ENCODE measurements at regions not wholly inside any gene's neighbourhood (a gene's known extent, or its start where the extent isn't known, plus 50 kb on each side); places are given as distances from the start of the nearest gene placed in this dataset.

GRCh38 chr13:90272356-90272755 is 1075.1 kb upstream of the MIR17HG start:
- TF ChIP-seq SUZ12 (IDR thresholded peaks at IDR 0.05; ENCODE audit: extremely low read depth, insufficient read depth, insufficient read length) (no peak), YY1 (IDR thresholded peaks at IDR 0.05; ENCODE audit: insufficient read depth, insufficient read length) (no peak)
